SK-N-SH (cell line): ENCODE measurements at regions not wholly inside any gene's neighbourhood (a gene's known extent, or its start where the extent isn't known, plus 50 kb on each side); places are given as distances from the start of the nearest gene placed in this dataset.

Experiments used
- CTCF ChIA-PET: fragments of 300-600, 350-600 bp; formaldehyde crosslinking; extraction: SDS; loops from one replicate; lab custom pipeline; 2021; lab: Yijun Ruan, JAX
- POLR2A ChIA-PET: fragments of 350-600 bp; sonication (Branson Sonifier 250); formaldehyde crosslinking; extraction: SDS; loops from one replicate; lab custom pipeline; 2020; ENCODE audit warnings: antibody characterized with exemption, inconsistent platforms; lab: Yijun Ruan, JAX
- DNase-seq: peaks from one replicate; pipeline ENCODE4 v3.0.0; 2012
- H2AFZ ChIP-seq: fragments of 200-600 bp; sonication (generic); 2 replicates; pipeline ENCODE4 v1.8.1; 2016; ENCODE audit warnings: antibody characterized with exemption, mild to moderate bottlenecking, low read depth
- H3F3A ChIP-seq: fragments of 200-600 bp; sonication (generic); replicated peaks from 2 replicates; pipeline ENCODE3; 2016; ENCODE audit warnings: antibody characterized with exemption, mild to moderate bottlenecking; ENCODE audit not compliant: insufficient read depth
- H3K27ac ChIP-seq, 2 experiments: fragments of 200-500 bp in 1 of 2; fragments of 200-600 bp in 1 of 2; sonication (Bioruptor generic) in 1 of 2; sonication (generic), shearing (Covaris generic) in 1 of 2; 2 replicates each; pipeline versions ENCODE4 v1.5.1 to v1.6.1; 2014 to 2016; ENCODE audit warnings: low read depth in 2 of 2, inconsistent platforms in 1 of 2, low read length in 1 of 2, mild to moderate bottlenecking in 1 of 2, mixed read lengths in 1 of 2
- H3K27me3 ChIP-seq: fragments of 200-600 bp; sonication (generic), shearing (Covaris generic); 2 replicates; pipeline ENCODE4 v1.6.1; 2016; ENCODE audit warnings: mixed run types; ENCODE audit not compliant: insufficient read depth
- H3K36me3 ChIP-seq, 2 experiments: fragments of 200-500 bp in 1 of 2; fragments of 200-600 bp in 1 of 2; sonication (Bioruptor generic) in 1 of 2; sonication (generic) in 1 of 2; replicated peaks in 1 of 2; 2 replicates each; pipeline versions ENCODE3 to v1.5.1; 2014 to 2016; ENCODE audit warnings: low read length in 1 of 2, mild to moderate bottlenecking in 1 of 2; ENCODE audit not compliant: insufficient read depth in 2 of 2, control insufficient read depth in 1 of 2
- H3K4me1 ChIP-seq, 2 experiments: fragments of 200-500 bp in 1 of 2; fragments of 200-600 bp in 1 of 2; sonication (Bioruptor generic) in 1 of 2; sonication (generic), shearing (Covaris generic) in 1 of 2; 2 replicates each; pipeline versions ENCODE4 v1.5.1 to v1.6.1; 2014 to 2016; ENCODE audit warnings: low read depth in 1 of 2, low read length in 1 of 2, mixed run types in 1 of 2; ENCODE audit not compliant: insufficient read depth in 2 of 2, control insufficient read depth in 1 of 2
- H3K4me2 ChIP-seq: fragments of 200-600 bp; sonication (generic), shearing (Covaris generic); 2 replicates; pipeline ENCODE4 v1.6.1; 2017; ENCODE audit warnings: mixed run types
- H3K4me3 ChIP-seq, 2 experiments: fragments of 200-500 bp in 1 of 2; fragments of 200-600 bp in 1 of 2; sonication (Bioruptor generic) in 1 of 2; sonication (generic), shearing (Covaris generic) in 1 of 2; 2 replicates each; pipeline versions ENCODE4 v1.5.1 to v1.8.1; 2014 to 2016; ENCODE audit warnings: low read depth in 2 of 2, inconsistent platforms in 1 of 2, low read length in 1 of 2, mild to moderate bottlenecking in 1 of 2, mixed read lengths in 1 of 2, moderate library complexity in 1 of 2
- H3K79me2 ChIP-seq: fragments of 200-600 bp; sonication (generic); 2 replicates; pipeline ENCODE4 v1.8.1; 2017; ENCODE audit warnings: mild to moderate bottlenecking; ENCODE audit not compliant: insufficient read depth
- H3K9ac ChIP-seq: fragments of 200-600 bp; sonication (generic); 2 replicates; pipeline ENCODE4 v1.6.1; 2017; ENCODE audit warnings: mixed run types
- H3K9me2 ChIP-seq: fragments of 200-600 bp; sonication (generic); 2 replicates; pipeline ENCODE4 v1.6.1; 2017; ENCODE audit warnings: mixed run types
- H3K9me3 ChIP-seq: fragments of 200-600 bp; sonication (generic); 2 replicates; pipeline ENCODE4 v1.6.1; 2017; ENCODE audit warnings: mixed run types, mild to moderate bottlenecking, moderate library complexity
- H4K20me1 ChIP-seq: fragments of 200-600 bp; sonication (generic); 2 replicates; pipeline ENCODE4 v1.6.1; 2017; ENCODE audit warnings: mild to moderate bottlenecking, mixed run types; ENCODE audit not compliant: insufficient read depth
- CHD2 ChIP-seq: fragments of 150-350 bp; IDR thresholded peaks from 2 replicates; pipeline ENCODE4 v1.6.1; 2018; ENCODE audit warnings: low read length; ENCODE audit not compliant: partially characterized antibody
- ELF1 ChIP-seq: IDR thresholded peaks from 2 replicates; pipeline ENCODE4 v1.4.0; 2012
- EP300 ChIP-seq, 2 experiments: IDR thresholded peaks; 2 replicates each; pipeline versions ENCODE4 v1.4.0 to v1.6.1; 2012; ENCODE audit warnings: borderline replicate concordance in 1 of 2, low read depth in 1 of 2, low read length in 1 of 2
- FOSL2 ChIP-seq: IDR thresholded peaks from 2 replicates; pipeline ENCODE4 v1.4.0; 2012; ENCODE audit warnings: low read depth, mild to moderate bottlenecking, moderate library complexity, borderline replicate concordance
- FOXJ3 ChIP-seq: sonication (generic); formaldehyde crosslinking; IDR thresholded peaks from 2 replicates; pipeline ENCODE4 v1.5.1; 2020; ENCODE audit warnings: mild to moderate bottlenecking, missing genetic modification reagents
- JUND ChIP-seq: IDR thresholded peaks from 2 replicates; pipeline ENCODE4 v1.4.0; 2012
- MEF2A ChIP-seq: IDR thresholded peaks from 2 replicates; pipeline ENCODE4 v1.4.0; 2012; ENCODE audit warnings: low read depth, borderline replicate concordance
- MXI1 ChIP-seq: IDR thresholded peaks from 2 replicates; pipeline ENCODE4 v1.6.1; 2012; ENCODE audit warnings: mild to moderate bottlenecking, low read depth, low read length, improper control_type of control experiment
- NFIC ChIP-seq: IDR thresholded peaks from 2 replicates; pipeline ENCODE4 v1.4.0; 2012; ENCODE audit warnings: borderline replicate concordance
- POLR2AphosphoS5 ChIP-seq: IDR thresholded peaks from 2 replicates; pipeline ENCODE4 v1.6.1; 2012; ENCODE audit warnings: low read depth, low read length
- RXRA ChIP-seq: IDR thresholded peaks from 2 replicates; pipeline ENCODE4 v1.4.0; 2012; ENCODE audit warnings: low read depth, mild to moderate bottlenecking, borderline replicate concordance
- SMC3 ChIP-seq: IDR thresholded peaks from 2 replicates; pipeline ENCODE4 v1.6.1; 2012; ENCODE audit warnings: low read depth, low read length, improper control_type of control experiment
- TAF1 ChIP-seq: IDR thresholded peaks from 2 replicates; pipeline ENCODE4 v1.6.1; 2012; ENCODE audit warnings: low read depth, mild to moderate bottlenecking, low read length, moderate library complexity, borderline replicate concordance
- TEAD4 ChIP-seq: IDR thresholded peaks from 2 replicates; pipeline ENCODE4 v1.4.0; 2012; ENCODE audit warnings: mild to moderate bottlenecking, borderline replicate concordance; ENCODE audit not compliant: insufficient read depth
- YY1 ChIP-seq: IDR thresholded peaks from 2 replicates; pipeline ENCODE4 v1.4.0; 2012; ENCODE audit warnings: low read depth, mild to moderate bottlenecking
- WGBS: methylation state at CpG from one replicate; pipeline ENCODE4 v1.1.6; 2017; ENCODE audit warnings: low lambda C conversion rate; 5-methylcytosine and 5-hydroxymethylcytosine counted together
- TF ChIP-seq, protein P1 (sequence below): fragments of 150-350 bp; IDR thresholded peaks from 2 replicates; pipeline ENCODE4 v1.6.1; 2016; ENCODE audit warnings: mild to moderate bottlenecking, low read depth, low read length
- TF ChIP-seq, protein P2 (sequence below): IDR thresholded peaks from 2 replicates; pipeline ENCODE4 v1.4.0; 2012; ENCODE audit warnings: low read depth
- TF ChIP-seq, protein P3 (sequence below): fragments of 200-600 bp; sonication (generic); IDR thresholded peaks from 2 replicates; pipeline ENCODE4 v1.6.1; 2017; ENCODE audit warnings: antibody characterized with exemption, mild to moderate bottlenecking, moderate library complexity
- TF ChIP-seq, protein P4 (sequence below): IDR thresholded peaks from 2 replicates; pipeline ENCODE4 v1.4.0; 2012; ENCODE audit warnings: low read depth, borderline replicate concordance

DNA sequence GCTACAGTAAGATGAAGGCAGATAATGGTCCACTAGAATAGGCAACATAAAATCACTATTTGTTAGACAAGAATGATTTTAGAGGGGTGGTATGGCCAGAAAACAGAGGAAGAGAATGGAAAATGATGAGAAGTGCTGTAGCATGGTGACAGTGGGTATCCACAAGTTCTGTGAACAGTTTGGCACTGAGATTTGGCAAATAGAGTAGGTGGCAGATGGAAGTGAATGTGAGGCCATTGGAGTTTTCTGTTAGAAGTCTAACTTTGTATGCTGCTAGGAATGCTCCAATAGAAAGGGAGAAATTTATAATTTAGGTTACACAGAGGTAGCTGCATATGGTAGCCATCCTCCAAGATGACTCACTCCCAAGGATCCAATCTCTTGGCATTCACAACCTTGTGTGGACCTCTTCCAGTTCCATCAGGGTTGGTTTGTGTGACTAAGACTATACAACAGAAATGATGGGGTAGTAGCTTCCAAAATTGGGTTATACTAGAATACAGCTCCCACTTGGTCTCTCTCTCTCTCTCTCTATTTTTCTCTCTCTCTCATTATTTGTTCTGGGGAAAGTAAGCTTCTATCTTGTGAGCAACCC lies 646.9 kb upstream of the ZNF608 start (continued):
- TF ChIP-seq, protein P1, sequence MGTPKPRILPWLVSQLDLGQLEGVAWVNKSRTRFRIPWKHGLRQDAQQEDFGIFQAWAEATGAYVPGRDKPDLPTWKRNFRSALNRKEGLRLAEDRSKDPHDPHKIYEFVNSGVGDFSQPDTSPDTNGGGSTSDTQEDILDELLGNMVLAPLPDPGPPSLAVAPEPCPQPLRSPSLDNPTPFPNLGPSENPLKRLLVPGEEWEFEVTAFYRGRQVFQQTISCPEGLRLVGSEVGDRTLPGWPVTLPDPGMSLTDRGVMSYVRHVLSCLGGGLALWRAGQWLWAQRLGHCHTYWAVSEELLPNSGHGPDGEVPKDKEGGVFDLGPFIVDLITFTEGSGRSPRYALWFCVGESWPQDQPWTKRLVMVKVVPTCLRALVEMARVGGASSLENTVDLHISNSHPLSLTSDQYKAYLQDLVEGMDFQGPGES = no peak

DNA sequence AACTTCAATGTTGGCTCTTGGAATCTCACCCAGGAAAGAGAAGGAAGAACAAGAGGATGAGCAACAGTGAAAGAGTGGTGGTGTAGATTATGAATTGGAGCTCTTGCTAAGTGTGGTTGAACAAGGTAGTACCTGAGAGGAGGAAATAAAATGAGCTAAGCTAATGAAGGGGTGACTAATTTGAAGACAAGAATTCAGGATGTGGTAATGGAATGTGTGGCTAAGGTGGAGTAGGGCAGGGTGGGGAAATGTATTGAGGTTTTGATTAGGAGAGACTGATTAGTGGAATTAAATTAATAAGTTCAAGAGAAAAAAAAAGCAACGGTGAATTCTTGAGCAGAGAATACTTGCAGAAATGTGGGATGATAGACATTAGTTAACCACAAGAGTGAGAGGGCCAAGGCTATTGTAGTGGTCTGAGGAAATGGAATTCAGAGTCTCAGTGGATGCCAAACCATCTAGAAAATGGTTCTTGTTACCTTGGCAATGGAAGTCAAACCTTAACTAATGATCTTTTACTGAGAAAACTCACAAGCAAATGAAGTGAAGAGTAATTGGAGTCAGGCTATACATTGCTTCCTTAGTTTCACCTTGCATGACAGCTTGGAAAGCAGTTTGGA lies 648.3 kb upstream of the ZNF608 start:
- ChIA-PET POLR2A (no interaction called here), CTCF (no interaction called here)
- Histone ChIP-seq H3K27ac (no peak overlapping the region), H3F3A (no peaks in the 10 kb centered on the region), H2AFZ (no peak overlapping the region), H4K20me1 (no peaks in the 10 kb centered on the region), H3K4me3 (no peak overlapping the region), H3K79me2 (no peaks in the 10 kb centered on the region), H3K27me3 (no peaks in the 10 kb centered on the region), H3K4me2 (no peak overlapping the region), H3K4me1 (no peaks in the 10 kb centered on the region; a peak in 2 of 4 replicates), H3K36me3 (no peaks in the 10 kb centered on the region), H3K9me3 (no peaks in the 10 kb centered on the region), H3K9me2 (no peaks in the 10 kb centered on the region), H3K9ac (no peak overlapping the region)
- DNase-seq = no peak
- WGBS = 50% methylated on average over 1 of the region's 1 CpG
- no peak for TF ChIP-seq MXI1
- no peak for TF ChIP-seq EP300 (IDR thresholded peaks at IDR 0.05; ENCODE audit: borderline replicate concordance in 1 of 2, low read depth in 1 of 2, low read length in 1 of 2)
- TF ChIP-seq TAF1 = no peak
- TF ChIP-seq MEF2A = no peak
- TF ChIP-seq, protein P2, sequence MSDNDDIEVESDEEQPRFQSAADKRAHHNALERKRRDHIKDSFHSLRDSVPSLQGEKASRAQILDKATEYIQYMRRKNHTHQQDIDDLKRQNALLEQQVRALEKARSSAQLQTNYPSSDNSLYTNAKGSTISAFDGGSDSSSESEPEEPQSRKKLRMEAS = no peak
- TF ChIP-seq, protein P3, sequence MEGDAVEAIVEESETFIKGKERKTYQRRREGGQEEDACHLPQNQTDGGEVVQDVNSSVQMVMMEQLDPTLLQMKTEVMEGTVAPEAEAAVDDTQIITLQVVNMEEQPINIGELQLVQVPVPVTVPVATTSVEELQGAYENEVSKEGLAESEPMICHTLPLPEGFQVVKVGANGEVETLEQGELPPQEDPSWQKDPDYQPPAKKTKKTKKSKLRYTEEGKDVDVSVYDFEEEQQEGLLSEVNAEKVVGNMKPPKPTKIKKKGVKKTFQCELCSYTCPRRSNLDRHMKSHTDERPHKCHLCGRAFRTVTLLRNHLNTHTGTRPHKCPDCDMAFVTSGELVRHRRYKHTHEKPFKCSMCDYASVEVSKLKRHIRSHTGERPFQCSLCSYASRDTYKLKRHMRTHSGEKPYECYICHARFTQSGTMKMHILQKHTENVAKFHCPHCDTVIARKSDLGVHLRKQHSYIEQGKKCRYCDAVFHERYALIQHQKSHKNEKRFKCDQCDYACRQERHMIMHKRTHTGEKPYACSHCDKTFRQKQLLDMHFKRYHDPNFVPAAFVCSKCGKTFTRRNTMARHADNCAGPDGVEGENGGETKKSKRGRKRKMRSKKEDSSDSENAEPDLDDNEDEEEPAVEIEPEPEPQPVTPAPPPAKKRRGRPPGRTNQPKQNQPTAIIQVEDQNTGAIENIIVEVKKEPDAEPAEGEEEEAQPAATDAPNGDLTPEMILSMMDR = no peak
- TF ChIP-seq NFIC = no peak
- no peak for TF ChIP-seq FOSL2
- TF ChIP-seq TEAD4 = no peak
- TF ChIP-seq, protein P1 = no peak
- TF ChIP-seq, protein P4, sequence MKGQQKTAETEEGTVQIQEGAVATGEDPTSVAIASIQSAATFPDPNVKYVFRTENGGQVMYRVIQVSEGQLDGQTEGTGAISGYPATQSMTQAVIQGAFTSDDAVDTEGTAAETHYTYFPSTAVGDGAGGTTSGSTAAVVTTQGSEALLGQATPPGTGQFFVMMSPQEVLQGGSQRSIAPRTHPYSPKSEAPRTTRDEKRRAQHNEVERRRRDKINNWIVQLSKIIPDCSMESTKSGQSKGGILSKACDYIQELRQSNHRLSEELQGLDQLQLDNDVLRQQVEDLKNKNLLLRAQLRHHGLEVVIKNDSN = no peak
- TF ChIP-seq POLR2AphosphoS5 = no peak
- TF ChIP-seq ELF1 = no peak
- TF ChIP-seq FOXJ3 (CRISPR knock-in tag) = no peak
- TF ChIP-seq JUND = no peak
- no peak for TF ChIP-seq YY1
- no peak for TF ChIP-seq SMC3
- TF ChIP-seq RXRA = no peak
- no peak for TF ChIP-seq CHD2
